ENCODE measurements at regions not wholly inside any gene's neighbourhood (a gene's known extent, or its start where the extent isn't known, plus 50 kb on each side); places are given as distances from the start of the nearest gene placed in this dataset.

DNA sequence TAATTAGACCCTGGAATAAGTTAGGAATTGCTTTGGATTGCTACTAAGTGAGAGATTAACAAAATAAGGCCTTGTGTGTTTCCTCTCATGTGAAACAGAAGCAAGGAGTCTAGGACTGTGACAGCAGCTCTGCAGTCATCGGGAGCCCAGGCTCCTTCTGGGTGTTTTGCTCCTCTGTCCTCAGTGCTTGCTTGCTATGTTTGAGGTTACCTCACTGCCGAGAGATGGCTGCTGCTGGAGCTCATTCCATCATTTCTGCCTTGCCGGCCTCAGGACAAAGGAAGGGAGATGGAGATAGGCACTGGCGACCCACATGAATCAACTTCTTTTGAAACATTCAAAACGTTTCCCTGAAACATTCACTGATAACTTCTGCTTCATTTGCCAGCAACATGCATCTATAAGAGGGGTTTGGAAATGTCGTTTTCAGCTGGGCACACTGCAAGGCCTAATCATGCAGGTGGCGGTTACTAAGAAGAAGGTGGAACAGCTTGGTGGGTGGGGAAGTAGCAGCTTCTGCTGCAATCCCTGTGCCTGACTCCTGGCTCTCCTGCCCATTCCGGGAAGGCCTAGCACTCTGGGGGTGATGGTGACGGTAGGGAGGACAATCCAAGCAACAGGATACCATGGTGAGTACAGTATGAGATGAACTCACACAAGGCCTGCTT lies 77.2 kb upstream of the CD180 start:
- DNase-seq = no peak
- intact Hi-C loops (cut with DNase I) = no loop called here

GRCh38 chr5:67272453-67273130 lies 76.0 kb upstream of the CD180 start:
- DNase-seq = no peak
- intact Hi-C loops (cut with DNase I) = no loop called here

DNA sequence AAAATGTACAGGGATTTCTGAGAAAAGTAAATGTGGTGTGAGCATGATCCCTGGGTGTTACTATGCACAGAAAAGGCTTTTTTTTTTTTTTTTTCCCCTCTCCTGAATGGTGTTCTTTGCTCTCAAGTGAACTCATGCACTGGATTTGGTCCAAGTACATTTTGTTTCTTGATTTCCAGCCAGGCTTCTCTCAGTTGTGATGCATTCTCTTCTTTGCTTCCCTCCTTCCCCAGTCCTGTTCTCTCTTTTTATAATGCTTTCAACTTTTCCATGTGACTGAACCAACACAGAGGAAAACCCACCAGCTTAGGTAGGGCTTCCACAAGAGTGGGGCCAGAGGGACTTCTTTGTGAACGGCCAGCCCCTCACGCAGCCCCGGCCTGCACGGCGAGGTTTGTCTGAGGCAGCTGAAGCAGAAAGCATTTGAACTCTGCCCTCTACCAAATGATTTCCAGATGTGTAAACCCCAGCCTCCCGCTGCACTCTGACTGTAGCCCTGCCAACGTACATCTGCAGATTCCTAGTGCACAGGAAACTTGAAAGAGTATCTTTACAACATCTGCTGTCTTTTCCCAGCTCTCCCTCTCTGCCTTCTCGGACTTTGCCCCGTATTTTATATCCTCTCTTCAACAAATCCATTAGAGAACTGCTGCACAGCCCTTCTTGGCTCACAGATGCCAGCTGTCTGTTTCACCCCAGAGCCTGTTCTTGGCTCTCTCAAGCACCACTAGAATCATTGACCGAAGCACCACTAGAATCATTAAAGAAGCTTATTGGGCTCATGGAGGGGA lies 71.8 kb upstream of the CD180 start:
- peak; percentile 34 to 94 (median 57) for DNase-seq
- intact Hi-C loops (cut with DNase I) = loop anchor here (2.0 kb wide), 1 partner anchor 46 kb away; no protein-coding TSS in a partner anchor

- intact Hi-C loops (cut with DNase I) = loop anchor here (2.0 kb wide), 1 partner anchor 47 kb away; no protein-coding TSS in a partner anchor
Measured at GRCh38 chr5:67267512-67268216, 71.1 kb upstream of the CD180 start.

DNA sequence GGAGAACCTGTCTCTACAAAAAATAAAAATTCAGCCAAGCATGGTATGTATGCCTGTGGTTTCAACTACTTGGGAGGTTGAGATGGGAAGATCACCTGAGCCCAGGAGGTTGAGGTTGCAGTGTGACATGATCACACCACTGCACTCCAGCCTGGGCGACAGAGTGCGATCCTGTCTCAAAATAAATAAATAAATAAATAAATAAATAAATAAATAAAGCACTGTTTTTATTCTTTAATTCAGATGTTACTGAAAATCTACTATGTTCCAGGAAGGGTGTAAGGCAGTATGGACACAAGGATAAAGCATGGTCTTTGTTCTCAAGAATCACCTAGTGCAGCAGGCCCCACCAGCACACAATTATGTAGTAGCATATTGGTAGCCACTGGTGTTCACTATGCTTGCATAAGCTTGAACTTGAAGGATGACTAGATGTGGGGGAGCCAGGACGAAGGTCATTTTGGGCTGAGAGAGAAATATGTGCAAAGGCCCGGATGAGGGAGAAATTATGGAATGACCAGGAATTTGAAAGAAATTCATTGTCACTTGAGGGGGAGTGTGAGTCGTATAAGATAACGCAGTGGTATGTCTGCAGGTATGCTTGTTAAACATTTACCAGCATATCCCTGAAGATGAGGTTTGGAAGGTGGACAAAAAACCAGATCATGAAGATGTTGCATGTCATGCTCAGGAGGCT lies 70.2 kb upstream of the CD180 start:
- no peak for DNase-seq
- intact Hi-C loops (cut with DNase I) = no loop called here

More at GRCh38 chr5:67267512-67268216, 71.1 kb upstream of the CD180 start:
- peak in 1 of 10 donors; percentile 28 for DNase-seq

- intact Hi-C loops (cut with DNase I) = no loop called here
- no peak for DNase-seq
Measured at GRCh38 chr5:67265951-67266350, 69.4 kb upstream of the CD180 start.

DNA sequence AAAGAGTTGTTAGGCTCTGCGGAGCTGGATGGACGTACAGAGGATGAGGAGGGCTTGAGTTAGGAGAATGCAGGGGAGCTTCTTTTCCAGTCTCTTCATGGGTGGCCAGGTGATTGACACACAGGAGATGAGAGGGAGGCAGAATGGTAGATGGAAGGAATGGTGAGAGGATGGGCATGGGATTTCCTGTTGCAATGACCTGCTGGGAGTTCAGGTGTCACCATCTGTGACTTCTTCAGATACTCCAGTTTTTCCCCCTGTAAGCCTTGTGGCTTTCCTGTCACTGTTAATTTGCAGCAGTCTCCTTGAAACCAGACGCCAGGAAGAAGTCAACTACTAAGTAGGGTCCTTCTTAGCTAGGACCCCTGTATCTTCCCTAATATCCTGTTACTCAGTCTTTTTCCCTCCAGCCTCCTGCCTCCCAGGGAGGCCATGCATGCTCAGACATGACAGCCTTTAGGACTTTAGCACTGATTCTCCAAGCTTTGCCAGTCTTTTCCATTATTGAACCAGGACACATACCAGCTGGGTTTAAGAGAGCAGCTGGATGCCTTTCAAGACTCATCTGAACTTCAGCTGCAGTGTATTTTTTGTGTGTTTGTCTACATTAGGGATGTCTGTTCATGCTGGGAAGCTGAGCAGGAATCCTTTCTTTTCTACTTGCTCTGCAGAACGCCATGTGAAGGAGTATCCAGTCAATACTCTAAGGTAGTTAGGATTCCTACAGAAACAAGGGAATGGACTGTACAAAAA lies 67.2 kb upstream of the CD180 start:
- intact Hi-C loops (cut with DNase I) = no loop called here
- no peak for DNase-seq

DNA sequence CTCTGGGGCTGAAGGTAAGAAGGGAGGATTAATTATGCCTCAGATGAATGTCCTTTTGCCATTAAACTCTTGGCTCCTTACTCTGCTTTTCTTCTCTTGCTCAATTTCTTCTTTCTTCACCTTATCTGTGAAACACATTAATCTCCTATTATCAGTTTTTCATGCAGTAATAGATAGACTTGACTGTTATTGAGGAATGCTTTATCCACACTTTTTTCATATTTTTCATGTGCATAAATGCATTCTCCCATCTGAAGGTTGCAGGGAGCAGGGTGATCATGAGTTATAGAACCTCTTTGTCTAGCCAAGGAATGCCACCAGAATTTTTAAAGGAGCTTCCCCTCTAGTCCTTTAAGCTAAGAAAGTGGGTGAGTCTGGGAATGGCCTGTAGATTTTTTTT lies 66.4 kb upstream of the CD180 start:
- intact Hi-C loops (cut with DNase I) = no loop called here
- no peak for DNase-seq

DNA sequence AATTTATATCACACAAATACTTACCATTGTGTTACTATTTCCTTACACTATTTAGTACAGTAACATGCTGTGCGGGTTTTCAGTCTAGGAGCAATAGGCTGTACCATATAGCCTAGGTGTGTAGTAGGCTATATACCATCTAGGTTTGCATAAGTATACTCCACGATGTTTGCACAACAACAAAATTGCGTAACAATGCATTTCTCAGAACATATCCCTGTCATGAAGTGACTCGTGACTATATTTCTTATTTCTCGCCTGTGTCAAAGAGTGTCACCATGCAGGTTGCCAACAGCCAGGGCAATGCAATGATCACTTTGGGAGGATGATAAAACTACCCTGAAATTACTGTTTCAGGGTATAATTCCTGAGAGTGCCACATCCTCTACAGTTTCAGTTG lies 65.6 kb upstream of the CD180 start:
- intact Hi-C loops (cut with DNase I) = no loop called here
- no peak for DNase-seq

GRCh38 chr5:67259548-67260215 lies 63.1 kb upstream of the CD180 start:
- intact Hi-C loops (cut with DNase I) = no loop called here
- DNase-seq = no peak

DNA sequence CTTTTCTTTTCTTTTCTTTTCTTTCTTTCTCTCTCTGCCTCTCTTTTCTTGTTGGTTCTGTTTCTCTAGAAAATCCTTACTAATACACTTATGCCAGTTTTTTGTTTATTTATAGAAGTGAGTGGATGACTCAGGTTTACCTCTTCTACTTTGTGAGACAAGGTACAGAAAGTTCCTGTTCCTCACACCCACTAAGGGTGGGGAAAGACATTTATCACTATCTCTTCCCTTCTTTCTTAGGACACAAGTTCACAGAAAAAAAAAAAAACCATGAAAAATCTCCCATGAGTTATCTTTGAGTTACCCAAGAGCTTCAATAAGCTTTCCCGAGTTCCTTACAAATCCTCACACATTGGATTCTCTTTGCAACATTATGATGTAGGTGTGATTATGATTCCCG lies 60.9 kb upstream of the CD180 start:
- intact Hi-C loops (cut with DNase I) = no loop called here
- no peak for DNase-seq

- intact Hi-C loops (cut with DNase I) = no loop called here
- no peak for DNase-seq
Measured at GRCh38 chr5:67257077-67257476, 60.5 kb upstream of the CD180 start.

DNA sequence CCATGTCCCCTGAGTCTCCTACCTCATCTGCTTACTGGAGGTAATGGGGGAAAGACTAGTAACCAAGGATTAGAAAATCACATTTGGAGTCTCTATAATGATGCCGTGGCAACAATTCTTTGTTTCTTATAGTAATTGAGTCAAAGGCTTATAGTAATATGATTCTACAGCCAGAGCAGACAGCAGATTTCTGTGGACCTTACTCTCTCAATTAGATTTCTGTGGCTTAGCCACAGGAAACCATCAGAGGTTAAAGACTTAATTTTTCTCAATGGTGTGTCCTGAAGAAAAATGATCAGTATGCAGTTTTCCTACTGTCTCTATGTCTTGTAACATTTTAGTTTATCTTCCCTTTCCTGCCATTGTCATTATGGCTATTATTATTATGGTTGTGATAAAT lies 59.3 kb upstream of the CD180 start:
- intact Hi-C loops (cut with DNase I) = no loop called here
- no peak for DNase-seq

GRCh38 chr5:67253911-67254310 lies 57.3 kb upstream of the CD180 start:
- DNase-seq = no peak
- intact Hi-C loops (cut with DNase I) = no loop called here

GRCh38 chr5:67249590-67249895 lies 52.9 kb upstream of the CD180 start:
- no peak for DNase-seq
- intact Hi-C loops (cut with DNase I) = loop anchor here (5.0 to 10.0 kb wide), 3 partner anchors 68 to 1005 kb away; no protein-coding TSS in a partner anchor

GRCh38 chr5:67248703-67249589 lies 52.3 kb upstream of the CD180 start:
- no peak for DNase-seq

GRCh38 chr5:67246546-67247268 lies 50.1 kb upstream of the CD180 start:
- no peak for DNase-seq
- intact Hi-C loops (cut with DNase I) = loop anchor here (2.0 to 10.0 kb wide), 4 partner anchors 71 to 1008 kb away; no protein-coding TSS in a partner anchor

More at GRCh38 chr5:67248703-67249589, 52.3 kb upstream of the CD180 start:
- intact Hi-C loops (cut with DNase I) = loop anchor here (5.0 to 10.0 kb wide), 3 partner anchors 68 to 1006 kb away; no protein-coding TSS in a partner anchor

Data from posterior cingulate gyrus (tissue), 11 donors.